A549 (cell line): ENCODE measurements at regions not wholly inside any gene's neighbourhood (a gene's known extent, or its start where the extent isn't known, plus 50 kb on each side); places are given as distances from the start of the nearest gene placed in this dataset.

ENCODE experiments used
- HOXA7 ChIP-seq: fragments of 250-450 bp; sonication (Bioruptor Pico); IDR thresholded peaks from 2 replicates; pipeline ENCODE4 v1.5.0; 2020; ENCODE audit warnings: mild to moderate bottlenecking, moderate library complexity
- RARB ChIP-seq: fragments of 250-450 bp; sonication (Bioruptor Pico); IDR thresholded peaks from 2 replicates; pipeline ENCODE4 v1.8.0; 2021; ENCODE audit warnings: mild to moderate bottlenecking, moderate library complexity

DNA sequence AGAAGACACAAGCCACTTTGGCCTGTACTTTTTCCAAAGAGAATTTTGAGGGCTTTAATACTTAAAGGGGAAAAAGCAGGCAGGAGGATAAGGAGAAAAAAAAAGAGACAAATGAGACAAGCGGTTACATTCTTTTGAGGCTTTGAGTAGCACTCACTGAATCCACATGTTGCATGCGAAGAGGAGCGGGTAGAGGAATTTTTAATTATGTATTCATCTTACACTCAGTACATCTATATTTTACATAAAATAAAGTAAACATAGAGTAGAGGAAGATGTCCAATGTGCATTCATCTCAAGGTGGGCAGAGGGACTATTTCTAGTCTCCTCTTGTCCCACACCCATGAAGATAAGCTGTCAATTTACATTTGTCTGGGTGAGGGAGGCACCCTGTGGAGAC, 266.9 kb downstream of the CD109 start:
- TF ChIP-seq RARB: no peak
- TF ChIP-seq HOXA7 (CRISPR knock-in tag): no peak
